ENCODE measurements at regions not wholly inside any gene's neighbourhood (a gene's known extent, or its start where the extent isn't known, plus 50 kb on each side); places are given as distances from the start of the nearest gene placed in this dataset.

GRCh38 chr13:44739120-44739519 lies 163.0 kb upstream of the TSC22D1 start:
- dilution Hi-C loops (cut with MboI; ENCODE audit: extremely low pct_ligation_motif_present, low sequenced_read_pairs), result no loop called here
- TF ChIP-seq EZH2 (IDR thresholded peaks at IDR 0.05; ENCODE audit: low read length), result no peak
- TF ChIP-seq, protein P1, sequence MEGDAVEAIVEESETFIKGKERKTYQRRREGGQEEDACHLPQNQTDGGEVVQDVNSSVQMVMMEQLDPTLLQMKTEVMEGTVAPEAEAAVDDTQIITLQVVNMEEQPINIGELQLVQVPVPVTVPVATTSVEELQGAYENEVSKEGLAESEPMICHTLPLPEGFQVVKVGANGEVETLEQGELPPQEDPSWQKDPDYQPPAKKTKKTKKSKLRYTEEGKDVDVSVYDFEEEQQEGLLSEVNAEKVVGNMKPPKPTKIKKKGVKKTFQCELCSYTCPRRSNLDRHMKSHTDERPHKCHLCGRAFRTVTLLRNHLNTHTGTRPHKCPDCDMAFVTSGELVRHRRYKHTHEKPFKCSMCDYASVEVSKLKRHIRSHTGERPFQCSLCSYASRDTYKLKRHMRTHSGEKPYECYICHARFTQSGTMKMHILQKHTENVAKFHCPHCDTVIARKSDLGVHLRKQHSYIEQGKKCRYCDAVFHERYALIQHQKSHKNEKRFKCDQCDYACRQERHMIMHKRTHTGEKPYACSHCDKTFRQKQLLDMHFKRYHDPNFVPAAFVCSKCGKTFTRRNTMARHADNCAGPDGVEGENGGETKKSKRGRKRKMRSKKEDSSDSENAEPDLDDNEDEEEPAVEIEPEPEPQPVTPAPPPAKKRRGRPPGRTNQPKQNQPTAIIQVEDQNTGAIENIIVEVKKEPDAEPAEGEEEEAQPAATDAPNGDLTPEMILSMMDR (optimal IDR thresholded peaks at IDR 0.05 in 1 of 3, IDR thresholded peaks at IDR 0.05 in 1 of 3, conservative IDR thresholded peaks at IDR 0.05 in 1 of 3; ENCODE audit: extremely low read depth in 1 of 3, insufficient read depth in 2 of 3, low read length in 3 of 3), result no peak
- H3K4me2 ChIP-seq (ENCODE audit: control insufficient read depth, extremely low read depth, insufficient read depth, low read depth, low read length), result no peak overlapping the region

DNA sequence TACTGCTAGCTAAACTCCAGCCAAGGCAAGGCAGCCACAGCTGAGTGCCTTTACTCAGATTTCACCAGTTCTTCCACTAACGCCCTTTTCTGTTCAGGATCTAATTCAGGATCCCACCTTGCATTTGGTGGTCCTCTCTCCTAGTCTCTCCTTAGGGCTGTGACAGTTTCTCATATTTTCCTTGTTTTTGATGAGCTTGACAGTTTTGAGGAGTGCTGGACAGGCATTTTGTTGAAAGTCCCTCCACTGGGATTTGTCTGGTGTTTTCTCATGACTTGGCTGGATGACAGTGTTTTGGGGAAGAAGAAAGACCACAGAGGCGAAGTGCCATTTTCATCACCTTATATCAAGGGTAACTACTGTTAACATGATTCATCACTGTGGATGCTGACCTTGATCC lies 162.3 kb upstream of the TSC22D1 start:
- TF ChIP-seq, protein P1 (optimal IDR thresholded peaks at IDR 0.05 in 1 of 3, IDR thresholded peaks at IDR 0.05 in 1 of 3, conservative IDR thresholded peaks at IDR 0.05 in 1 of 3; ENCODE audit: extremely low read depth in 1 of 3, insufficient read depth in 2 of 3, low read length in 3 of 3), result no peak
- TF ChIP-seq EZH2 (IDR thresholded peaks at IDR 0.05; ENCODE audit: low read length), result no peak
- no peak for FAIRE-seq
- Histone ChIP-seq H3K9me3 (ENCODE audit: control insufficient read depth, low read depth, low read length) (peaks cover 3% of the 10 kb centered on the region), H3K9ac (ENCODE audit: control insufficient read depth, extremely low read depth, insufficient read depth, low read length) (no peak overlapping the region), H3K27me3 (ENCODE audit: control insufficient read depth, extremely low read depth, insufficient read depth, low read length) (no peaks in the 10 kb centered on the region), H4K20me1 (ENCODE audit: control insufficient read depth, extremely low read depth, insufficient read depth, low read length) (no peaks in the 10 kb centered on the region), H3K36me3 (ENCODE audit: control insufficient read depth in 2 of 2, extremely low read depth in 1 of 2, insufficient read depth in 2 of 2, low read length in 2 of 2) (no peaks in the 10 kb centered on the region), H3K27ac (ENCODE audit: control insufficient read depth, insufficient read depth, low read length) (no peak overlapping the region), H3K4me1 (ENCODE audit: control insufficient read depth, extremely low read depth, insufficient read depth, low read length) (peaks cover 13% of the 10 kb centered on the region), H2AFZ (ENCODE audit: control insufficient read depth, low read length) (no peak overlapping the region), H3K4me3 (ENCODE audit: control insufficient read depth in 2 of 3, extremely low read depth in 1 of 3, insufficient read depth in 2 of 3, low read depth in 1 of 3, low read length in 3 of 3) (no peak overlapping the region), H3K4me2 (ENCODE audit: control insufficient read depth, extremely low read depth, insufficient read depth, low read depth, low read length) (no peak overlapping the region), H3K9me1 (ENCODE audit: control insufficient read depth, extremely low read depth, insufficient read depth, low read length) (no peaks in the 10 kb centered on the region), H3K79me2 (ENCODE audit: control insufficient read depth, insufficient read depth, low read length) (no peaks in the 10 kb centered on the region)
- DNase-seq (ENCODE audit: low read depth, low spot score), result no peak
- dilution Hi-C loops (cut with MboI; ENCODE audit: extremely low pct_ligation_motif_present, low sequenced_read_pairs), result no loop called here

More at GRCh38 chr13:44739120-44739519, 163.0 kb upstream of the TSC22D1 start:
- FAIRE-seq (no peak), DNase-seq (ENCODE audit: low read depth, low spot score) (no peak)
- Histone ChIP-seq H2AFZ (ENCODE audit: control insufficient read depth, low read length) (no peak overlapping the region), H4K20me1 (ENCODE audit: control insufficient read depth, extremely low read depth, insufficient read depth, low read length) (no peaks in the 10 kb centered on the region), H3K36me3 (ENCODE audit: control insufficient read depth in 2 of 2, extremely low read depth in 1 of 2, insufficient read depth in 2 of 2, low read length in 2 of 2) (no peaks in the 10 kb centered on the region), H3K79me2 (ENCODE audit: control insufficient read depth, insufficient read depth, low read length) (no peaks in the 10 kb centered on the region), H3K9ac (ENCODE audit: control insufficient read depth, extremely low read depth, insufficient read depth, low read length) (no peak overlapping the region), H3K4me1 (ENCODE audit: control insufficient read depth, extremely low read depth, insufficient read depth, low read length) (peaks cover 11% of the 10 kb centered on the region), H3K4me3 (ENCODE audit: control insufficient read depth in 2 of 3, extremely low read depth in 1 of 3, insufficient read depth in 2 of 3, low read depth in 1 of 3, low read length in 3 of 3) (no peak overlapping the region), H3K9me1 (ENCODE audit: control insufficient read depth, extremely low read depth, insufficient read depth, low read length) (no peaks in the 10 kb centered on the region), H3K9me3 (ENCODE audit: control insufficient read depth, low read depth, low read length) (peaks cover 4% of the 10 kb centered on the region), H3K27me3 (ENCODE audit: control insufficient read depth, extremely low read depth, insufficient read depth, low read length) (no peaks in the 10 kb centered on the region), H3K27ac (ENCODE audit: control insufficient read depth, insufficient read depth, low read length) (no peak overlapping the region)

Data from keratinocyte (primary cell).